ENCODE measurements at regions not wholly inside any gene's neighbourhood (a gene's known extent, or its start where the extent isn't known, plus 50 kb on each side); places are given as distances from the start of the nearest gene placed in this dataset.
A peak's percentile ranks its signal among the peaks of the same experiment; 100 is the strongest.

GRCh38 chr20:11581271-11581670 is 336.4 kb upstream of the BTBD3 start:
- Histone ChIP-seq H3K4me1 (peaks cover 0 to 4% (median 0%) of the 10 kb centered on the region in 3 donors), H3K4me3 (no peak overlapping the region), H3K36me3 (no peaks in the 10 kb centered on the region), H3K27me3 (no peaks in the 10 kb centered on the region), H3K9me3 (no peaks in the 10 kb centered on the region), H3K27ac (no peak overlapping the region)
- TF ChIP-seq POLR2A (IDR thresholded peaks at IDR 0.05) (no peak), CTCF (IDR thresholded peaks at IDR 0.05) (no peak)
- 58 to 73% methylated on average over 2 of the region's 2 CpGs for WGBS, 2 donors
- DNase-seq, result no peak
- intact Hi-C loops (cut with DNase I), result no loop called here

GRCh38 chr20:11582060-11582459 is 335.6 kb upstream of the BTBD3 start:
- Histone ChIP-seq H3K9me3 (no peaks in the 10 kb centered on the region), H3K27me3 (no peaks in the 10 kb centered on the region), H3K4me1 (peaks cover 0 to 4% (median 0%) of the 10 kb centered on the region in 3 donors), H3K36me3 (no peaks in the 10 kb centered on the region), H3K4me3 (no peak overlapping the region), H3K27ac (no peak overlapping the region)
- DNase-seq, result no peak
- TF ChIP-seq CTCF (IDR thresholded peaks at IDR 0.05) (no peak), POLR2A (IDR thresholded peaks at IDR 0.05) (no peak)
- intact Hi-C loops (cut with DNase I), result no loop called here
- 18 to 32% methylated on average over 2 of the region's 2 CpGs for WGBS, 2 donors

GRCh38 chr20:11585752-11586352 is 331.8 kb upstream of the BTBD3 start:
- H3K4me3 ChIP-seq, result no peak overlapping the region
- intact Hi-C loops (cut with DNase I), result no loop called here
- H3K36me3 ChIP-seq, result no peaks in the 10 kb centered on the region
- no peaks in the 10 kb centered on the region for H3K27me3 ChIP-seq
- no peak for DNase-seq
- no peaks in the 10 kb centered on the region for H3K9me3 ChIP-seq
- peaks cover 0 to 4% (median 0%) of the 10 kb centered on the region in 3 donors for H3K4me1 ChIP-seq
- TF ChIP-seq POLR2A (IDR thresholded peaks at IDR 0.05), result no peak
- peak in 4 of 6 experiments; percentile 4 to 43 (median 23) for TF ChIP-seq CTCF (IDR thresholded peaks at IDR 0.05)
- WGBS, 2 donors, result 21 to 24% methylated on average over 3 of the region's 3 CpGs
- H3K27ac ChIP-seq, result no peak overlapping the region

GRCh38 chr20:11588875-11589274 is 328.8 kb upstream of the BTBD3 start:
- TF ChIP-seq POLR2A (IDR thresholded peaks at IDR 0.05), result no peak
- TF ChIP-seq CTCF (IDR thresholded peaks at IDR 0.05), result no peak
- Histone ChIP-seq H3K4me3 (no peak overlapping the region), H3K4me1 (peaks cover 0 to 4% (median 0%) of the 10 kb centered on the region in 3 donors), H3K27me3 (no peaks in the 10 kb centered on the region), H3K9me3 (no peaks in the 10 kb centered on the region), H3K36me3 (no peaks in the 10 kb centered on the region), H3K27ac (no peak overlapping the region)
- no peak for DNase-seq
- WGBS, 2 donors, result 69 to 77% methylated on average over 4 of the region's 4 CpGs
- intact Hi-C loops (cut with DNase I), result no loop called here

GRCh38 chr20:11591965-11592364 is 325.7 kb upstream of the BTBD3 start:
- intact Hi-C loops (cut with DNase I), result no loop called here
- no peaks in the 10 kb centered on the region for H3K4me1 ChIP-seq
- H3K4me3 ChIP-seq, result no peak overlapping the region
- no peaks in the 10 kb centered on the region for H3K36me3 ChIP-seq
- H3K27ac ChIP-seq, result no peak overlapping the region
- H3K27me3 ChIP-seq, result no peaks in the 10 kb centered on the region
- TF ChIP-seq POLR2A (IDR thresholded peaks at IDR 0.05) (no peak), CTCF (IDR thresholded peaks at IDR 0.05) (no peak)
- no peaks in the 10 kb centered on the region for H3K9me3 ChIP-seq
- DNase-seq, result no peak
